GM12878 (cell line): ENCODE measurements at regions not wholly inside any gene's neighbourhood (a gene's known extent, or its start where the extent isn't known, plus 50 kb on each side); places are given as distances from the start of the nearest gene placed in this dataset.

Experiments used
- CHD2 ChIP-seq: IDR thresholded peaks from 2 replicates; pipeline ENCODE4 v1.6.1; 2011; ENCODE audit warnings: low read depth, low read length, improper control_type of control experiment, borderline replicate concordance
- E2F4 ChIP-seq: IDR thresholded peaks from 2 replicates; pipeline ENCODE4 v1.6.1; 2012; ENCODE audit warnings: low read depth, low read length, improper control_type of control experiment
- EP300 ChIP-seq, 2 experiments: fragments of 150-350 bp in 1 of 2; IDR thresholded peaks; 2 replicates each; pipeline ENCODE4 v1.6.1; 2011 to 2012; ENCODE audit warnings: low read depth in 2 of 2, low read length in 2 of 2, borderline replicate concordance in 1 of 2, improper control_type of control experiment in 1 of 2, inconsistent platforms in 1 of 2; ENCODE audit not compliant: control insufficient read depth in 1 of 2
- EZH2 ChIP-seq: IDR thresholded peaks from 2 replicates; pipeline ENCODE4 v1.6.1; 2012; ENCODE audit warnings: low read depth, mild to moderate bottlenecking, control low read depth, inconsistent platforms, low read length, borderline replicate concordance; ENCODE audit not compliant: control insufficient read depth
- GABPA ChIP-seq: IDR thresholded peaks from 2 replicates; pipeline ENCODE4 v1.6.1; 2014; ENCODE audit warnings: antibody characterized with exemption, low read depth, mild to moderate bottlenecking, inconsistent platforms
- MYC ChIP-seq: IDR thresholded peaks from 2 replicates; pipeline ENCODE4 v1.6.1; 2011; ENCODE audit warnings: mild to moderate bottlenecking, low read length, moderate library complexity, inconsistent platforms; ENCODE audit not compliant: insufficient read depth, insufficient replicate concordance, insufficient read length, severe bottlenecking
- NFIC ChIP-seq: IDR thresholded peaks from 2 replicates; pipeline ENCODE4 v1.6.1; 2012; ENCODE audit warnings: low read depth, mild to moderate bottlenecking, inconsistent platforms, low read length, moderate library complexity
- POLR2A ChIP-seq: IDR thresholded peaks from 2 replicates; pipeline ENCODE4 v1.6.1; 2011; ENCODE audit warnings: low read depth, mild to moderate bottlenecking, low read length
- POLR2AphosphoS5 ChIP-seq: IDR thresholded peaks from 2 replicates; pipeline ENCODE4 v1.6.1; 2011; ENCODE audit warnings: mild to moderate bottlenecking, low read length, inconsistent platforms
- RAD51 ChIP-seq: fragments of 450-650 bp; IDR thresholded peaks from 2 replicates; pipeline ENCODE4 v1.6.1; 2016; ENCODE audit warnings: moderate library complexity, mild to moderate bottlenecking, inconsistent platforms
- REST ChIP-seq: IDR thresholded peaks from 2 replicates; pipeline ENCODE4 v1.6.1; 2012; ENCODE audit warnings: mild to moderate bottlenecking, low read depth, low read length
- USF2 ChIP-seq: IDR thresholded peaks from 2 replicates; pipeline ENCODE4 v1.6.1; 2011; ENCODE audit warnings: low read depth, low read length, improper control_type of control experiment, borderline replicate concordance
- ZBTB33 ChIP-seq: fragments of 450-650 bp; IDR thresholded peaks from 2 replicates; pipeline ENCODE4 v1.6.1; 2017; ENCODE audit warnings: mild to moderate bottlenecking
- TF ChIP-seq, protein P1 (sequence below), 3 experiments: IDR thresholded peaks in 2 of 3; conservative IDR thresholded peaks in 1 of 3; 2 replicates each; pipeline ENCODE4 v1.5.1; 2011; ENCODE audit warnings: low read depth in 3 of 3, low read length in 3 of 3, mild to moderate bottlenecking in 3 of 3, control low read depth in 2 of 3, moderate library complexity in 2 of 3, inconsistent platforms in 1 of 3, mixed read lengths in 1 of 3; ENCODE audit not compliant: control insufficient read depth in 2 of 3, insufficient read depth in 1 of 3; ENCODE audit errors: extremely low read depth in 1 of 3

- TF ChIP-seq REST (no peak), POLR2A (no peak), E2F4 (no peak), POLR2AphosphoS5 (no peak), EZH2 (no peak), EP300 (IDR thresholded peaks at IDR 0.05; ENCODE audit: borderline replicate concordance in 1 of 2, control insufficient read depth in 1 of 2, low read depth in 2 of 2, low read length in 2 of 2) (no peak), USF2 (no peak), NFIC (no peak), MYC (no peak), RAD51 (no peak), CHD2 (no peak), GABPA (no peak), ZBTB33 (no peak)
- TF ChIP-seq, protein P1, sequence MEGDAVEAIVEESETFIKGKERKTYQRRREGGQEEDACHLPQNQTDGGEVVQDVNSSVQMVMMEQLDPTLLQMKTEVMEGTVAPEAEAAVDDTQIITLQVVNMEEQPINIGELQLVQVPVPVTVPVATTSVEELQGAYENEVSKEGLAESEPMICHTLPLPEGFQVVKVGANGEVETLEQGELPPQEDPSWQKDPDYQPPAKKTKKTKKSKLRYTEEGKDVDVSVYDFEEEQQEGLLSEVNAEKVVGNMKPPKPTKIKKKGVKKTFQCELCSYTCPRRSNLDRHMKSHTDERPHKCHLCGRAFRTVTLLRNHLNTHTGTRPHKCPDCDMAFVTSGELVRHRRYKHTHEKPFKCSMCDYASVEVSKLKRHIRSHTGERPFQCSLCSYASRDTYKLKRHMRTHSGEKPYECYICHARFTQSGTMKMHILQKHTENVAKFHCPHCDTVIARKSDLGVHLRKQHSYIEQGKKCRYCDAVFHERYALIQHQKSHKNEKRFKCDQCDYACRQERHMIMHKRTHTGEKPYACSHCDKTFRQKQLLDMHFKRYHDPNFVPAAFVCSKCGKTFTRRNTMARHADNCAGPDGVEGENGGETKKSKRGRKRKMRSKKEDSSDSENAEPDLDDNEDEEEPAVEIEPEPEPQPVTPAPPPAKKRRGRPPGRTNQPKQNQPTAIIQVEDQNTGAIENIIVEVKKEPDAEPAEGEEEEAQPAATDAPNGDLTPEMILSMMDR (IDR thresholded peaks at IDR 0.05 in 2 of 3, conservative IDR thresholded peaks at IDR 0.05 in 1 of 3; ENCODE audit: control insufficient read depth in 2 of 3, extremely low read depth in 1 of 3, insufficient read depth in 1 of 3, low read depth in 3 of 3, low read length in 3 of 3) = no peak
Observed at GRCh38 chr11:109096266-109096665, 325.7 kb upstream of the C11orf87 start.
